Neural crest cell (in vitro differentiated cells): ENCODE measurements at regions not wholly inside any gene's neighbourhood (a gene's known extent, or its start where the extent isn't known, plus 50 kb on each side); places are given as distances from the start of the nearest gene placed in this dataset.
A peak's percentile ranks its signal among the peaks of the same experiment; 100 is the strongest.

Experiments
- DNase-seq: peaks from one replicate; pipeline ENCODE4 v3.0.0; 2021; ENCODE audit warnings: low read depth, mixed read lengths, low spot score
- H3K27ac Mint-ChIP-seq: one replicate; pipeline ENCODE4 v1.8.0; 2021; ENCODE audit warnings: mild to moderate bottlenecking, mixed read lengths; ENCODE audit not compliant: unreplicated experiment
- H3K27me3 Mint-ChIP-seq: 2 replicates; pipeline ENCODE4 v1.8.0; 2021; ENCODE audit warnings: low read depth, mild to moderate bottlenecking, mixed read lengths
- H3K36me3 Mint-ChIP-seq: 2 replicates; pipeline ENCODE4 v1.8.0; 2021; ENCODE audit warnings: low read depth, mild to moderate bottlenecking, mixed read lengths
- H3K4me1 Mint-ChIP-seq: 2 replicates; pipeline ENCODE4 v1.8.0; 2021; ENCODE audit warnings: mixed read lengths
- H3K4me3 Mint-ChIP-seq: one replicate; pipeline ENCODE4 v1.8.0; 2021; ENCODE audit warnings: mild to moderate bottlenecking, mixed read lengths
- H3K9me3 Mint-ChIP-seq: 2 replicates; pipeline ENCODE4 v1.8.0; 2021; ENCODE audit warnings: mixed read lengths
- TF ChIP-seq, protein P1 (sequence below): fragments of 200-600 bp; sonication (generic); conservative IDR thresholded peaks from 2 replicates; pipeline ENCODE4 v1.5.0; 2021; ENCODE audit warnings: antibody characterized with exemption, mild to moderate bottlenecking

DNA sequence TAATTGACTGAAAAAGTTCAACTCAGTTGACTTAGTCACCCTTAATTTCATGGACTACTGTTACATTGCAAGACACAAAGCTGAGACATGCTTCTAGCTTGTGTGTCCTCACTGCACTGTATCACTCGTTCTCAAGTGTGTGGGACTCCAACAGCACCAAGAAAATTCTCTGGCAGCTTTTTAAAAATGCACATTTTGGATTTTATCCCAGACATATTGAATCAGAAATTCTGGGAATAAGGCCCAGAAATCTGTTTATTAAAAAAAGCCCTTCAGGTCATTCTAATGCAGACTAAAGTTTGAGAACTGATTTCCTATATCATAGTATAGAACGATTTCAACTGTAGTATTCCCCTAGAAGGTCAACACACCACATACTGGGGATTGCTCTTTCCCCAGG, 1485.3 kb downstream of the PCDH9 start:
- no peaks in the 10 kb centered on the region for H3K27me3 Mint-ChIP-seq

DNA sequence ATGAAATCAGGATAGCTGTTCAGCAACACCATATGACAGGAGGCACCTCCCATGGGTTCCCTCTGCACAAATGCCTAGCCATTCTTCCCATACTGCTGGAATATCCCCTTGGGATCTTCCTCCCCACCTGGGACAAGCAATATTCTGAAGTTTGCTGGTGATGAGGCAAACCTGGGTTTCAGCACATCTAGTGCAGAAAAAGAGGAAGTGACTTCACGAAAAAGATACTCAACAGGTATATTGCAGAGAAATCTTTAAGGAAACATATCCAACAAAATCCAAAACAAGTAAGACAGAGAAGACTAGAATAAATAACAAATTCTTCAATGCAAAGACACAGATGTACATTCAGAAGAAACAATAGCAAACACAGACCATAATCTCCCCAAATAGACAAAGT, 1497.0 kb downstream of the PCDH9 start:
- peaks cover 16% of the 10 kb centered on the region for H3K9me3 Mint-ChIP-seq
- H3K27ac Mint-ChIP-seq: no peak overlapping the region
- no peaks in the 10 kb centered on the region for H3K27me3 Mint-ChIP-seq
- H3K36me3 Mint-ChIP-seq: peaks cover 3% of the 10 kb centered on the region
- no peaks in the 10 kb centered on the region for H3K4me1 Mint-ChIP-seq
- TF ChIP-seq, protein P1, sequence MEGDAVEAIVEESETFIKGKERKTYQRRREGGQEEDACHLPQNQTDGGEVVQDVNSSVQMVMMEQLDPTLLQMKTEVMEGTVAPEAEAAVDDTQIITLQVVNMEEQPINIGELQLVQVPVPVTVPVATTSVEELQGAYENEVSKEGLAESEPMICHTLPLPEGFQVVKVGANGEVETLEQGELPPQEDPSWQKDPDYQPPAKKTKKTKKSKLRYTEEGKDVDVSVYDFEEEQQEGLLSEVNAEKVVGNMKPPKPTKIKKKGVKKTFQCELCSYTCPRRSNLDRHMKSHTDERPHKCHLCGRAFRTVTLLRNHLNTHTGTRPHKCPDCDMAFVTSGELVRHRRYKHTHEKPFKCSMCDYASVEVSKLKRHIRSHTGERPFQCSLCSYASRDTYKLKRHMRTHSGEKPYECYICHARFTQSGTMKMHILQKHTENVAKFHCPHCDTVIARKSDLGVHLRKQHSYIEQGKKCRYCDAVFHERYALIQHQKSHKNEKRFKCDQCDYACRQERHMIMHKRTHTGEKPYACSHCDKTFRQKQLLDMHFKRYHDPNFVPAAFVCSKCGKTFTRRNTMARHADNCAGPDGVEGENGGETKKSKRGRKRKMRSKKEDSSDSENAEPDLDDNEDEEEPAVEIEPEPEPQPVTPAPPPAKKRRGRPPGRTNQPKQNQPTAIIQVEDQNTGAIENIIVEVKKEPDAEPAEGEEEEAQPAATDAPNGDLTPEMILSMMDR: no peak
- no peak overlapping the region for H3K4me3 Mint-ChIP-seq
- DNase-seq: no peak

More for the DNA sequence above, 1485.3 kb downstream of the PCDH9 start:
- Mint-ChIP-seq H3K4me3 (no peak overlapping the region), H3K4me1 (no peaks in the 10 kb centered on the region), H3K36me3 (no peaks in the 10 kb centered on the region), H3K9me3 (no peaks in the 10 kb centered on the region), H3K27ac (no peak overlapping the region)
- TF ChIP-seq, protein P1: no peak
- DNase-seq: no peak

DNA sequence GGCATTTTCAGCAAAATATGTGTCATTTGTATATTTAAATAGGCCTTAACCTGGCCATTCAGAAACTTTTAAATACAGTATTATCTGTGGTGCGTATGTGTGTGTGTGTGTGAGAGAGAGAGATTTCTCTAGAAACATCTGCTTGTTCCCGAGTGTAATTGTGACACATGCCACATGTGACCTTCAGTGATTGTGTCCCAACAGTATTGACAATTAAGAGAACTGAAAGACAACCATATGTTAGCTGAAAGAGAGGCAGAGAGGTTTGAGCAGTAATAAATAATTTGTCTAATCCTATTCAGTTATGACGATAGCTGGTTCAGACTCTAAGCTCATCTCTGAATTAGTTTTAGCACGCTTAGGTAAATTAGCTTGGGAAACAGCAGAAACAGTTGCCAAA, 1503.1 kb downstream of the PCDH9 start:
- H3K36me3 Mint-ChIP-seq: no peaks in the 10 kb centered on the region
- no peak overlapping the region for H3K4me3 Mint-ChIP-seq
- H3K27ac Mint-ChIP-seq: no peak overlapping the region
- H3K9me3 Mint-ChIP-seq: no peaks in the 10 kb centered on the region
- H3K4me1 Mint-ChIP-seq: no peaks in the 10 kb centered on the region
- no peaks in the 10 kb centered on the region for H3K27me3 Mint-ChIP-seq
- TF ChIP-seq, protein P1: no peak
- no peak for DNase-seq

DNA sequence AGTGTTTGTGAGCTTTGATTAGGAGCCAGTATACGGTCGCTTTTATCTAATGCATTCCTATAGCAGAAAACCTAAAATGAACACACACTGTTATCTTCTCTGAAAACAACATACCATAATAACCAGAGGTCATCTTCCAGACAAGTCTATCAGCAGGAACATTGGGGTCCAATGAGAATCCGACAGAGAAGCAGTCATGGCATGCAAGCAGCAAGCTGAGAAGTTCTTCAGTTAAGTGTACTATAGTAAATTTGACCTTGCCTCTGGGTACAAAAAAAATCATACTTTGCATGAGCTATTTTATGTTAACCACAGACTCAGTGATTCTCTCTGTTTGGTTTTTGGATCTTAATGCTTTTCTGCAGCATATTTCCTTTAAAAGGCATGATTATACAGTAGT, 1505.1 kb downstream of the PCDH9 start:
- Mint-ChIP-seq H3K36me3 (no peaks in the 10 kb centered on the region), H3K4me1 (no peaks in the 10 kb centered on the region), H3K9me3 (no peaks in the 10 kb centered on the region), H3K4me3 (no peak overlapping the region), H3K27me3 (no peaks in the 10 kb centered on the region), H3K27ac (no peak overlapping the region)
- TF ChIP-seq, protein P1: no peak
- DNase-seq: no peak

DNA sequence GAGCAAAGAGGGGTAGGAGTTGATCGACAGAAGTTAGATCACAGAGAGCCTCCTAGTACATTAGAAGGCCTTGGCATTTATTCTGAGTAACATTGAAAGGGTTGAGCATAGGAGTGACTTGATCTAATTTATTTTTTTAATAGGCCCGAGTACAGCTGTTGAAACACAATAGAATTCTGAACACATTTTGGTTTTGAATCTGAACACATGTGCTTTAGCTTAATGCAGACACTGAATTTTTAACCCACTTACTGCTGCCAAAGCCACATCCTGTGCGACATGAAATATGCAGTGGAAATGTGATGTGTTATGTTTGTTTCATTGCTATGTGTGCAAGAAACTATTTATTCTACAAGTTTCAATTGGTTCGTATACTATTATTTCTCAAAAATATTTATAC, 1505.9 kb downstream of the PCDH9 start:
- TF ChIP-seq, protein P1: no peak
- H3K36me3 Mint-ChIP-seq: no peaks in the 10 kb centered on the region
- peak overlapping the region; percentile 38 for H3K27ac Mint-ChIP-seq
- H3K27me3 Mint-ChIP-seq: no peaks in the 10 kb centered on the region
- no peak overlapping the region for H3K4me3 Mint-ChIP-seq
- DNase-seq: no peak
- H3K4me1 Mint-ChIP-seq: no peaks in the 10 kb centered on the region
- H3K9me3 Mint-ChIP-seq: no peaks in the 10 kb centered on the region

DNA sequence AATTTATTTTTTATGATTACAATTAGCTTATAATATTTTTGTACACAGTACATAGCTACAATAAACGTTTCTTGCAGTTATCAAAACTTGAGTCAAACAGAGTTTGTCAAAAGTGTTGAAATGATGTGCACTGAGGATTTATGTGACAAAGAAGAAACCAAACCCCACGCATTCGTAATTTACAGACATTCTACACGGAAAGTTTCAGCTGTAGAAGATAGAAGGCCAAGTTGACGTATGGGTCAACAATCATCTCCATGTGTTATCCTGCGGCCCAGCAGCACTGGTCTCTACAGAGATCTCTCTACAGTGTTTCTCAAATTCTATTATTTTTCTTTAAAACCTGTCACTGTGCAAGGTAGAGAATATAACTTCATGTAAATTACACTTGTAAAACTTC, 1507.6 kb downstream of the PCDH9 start:
- Mint-ChIP-seq H3K4me1 (no peaks in the 10 kb centered on the region), H3K9me3 (peaks cover 8% of the 10 kb centered on the region), H3K4me3 (no peak overlapping the region), H3K27me3 (no peaks in the 10 kb centered on the region), H3K36me3 (peaks cover 2% of the 10 kb centered on the region), H3K27ac (no peak overlapping the region)
- no peak for DNase-seq
- TF ChIP-seq, protein P1: no peak
